ENCODE measurements at regions not wholly inside any gene's neighbourhood (a gene's known extent, or its start where the extent isn't known, plus 50 kb on each side); places are given as distances from the start of the nearest gene placed in this dataset.

DNA sequence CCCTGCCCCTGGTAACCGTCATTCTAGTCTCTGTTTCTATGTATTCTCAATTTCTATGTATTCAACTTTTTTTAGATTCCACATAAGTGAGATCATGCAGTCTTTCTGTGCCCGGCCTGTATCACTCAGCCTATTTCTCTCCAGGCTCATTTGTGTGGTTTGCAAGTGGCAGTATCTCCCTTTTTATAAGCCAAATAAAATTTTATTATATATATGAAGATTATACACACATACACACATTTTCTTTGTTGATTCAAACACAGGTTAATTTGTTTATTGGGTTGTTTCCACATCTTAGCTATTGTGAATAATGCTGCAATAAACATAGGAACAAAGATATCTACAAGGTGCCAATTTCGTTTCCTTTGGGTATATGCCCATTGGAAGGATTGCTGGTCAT is 571.7 kb downstream of the DHX35 start:
- TF ChIP-seq, protein P1, sequence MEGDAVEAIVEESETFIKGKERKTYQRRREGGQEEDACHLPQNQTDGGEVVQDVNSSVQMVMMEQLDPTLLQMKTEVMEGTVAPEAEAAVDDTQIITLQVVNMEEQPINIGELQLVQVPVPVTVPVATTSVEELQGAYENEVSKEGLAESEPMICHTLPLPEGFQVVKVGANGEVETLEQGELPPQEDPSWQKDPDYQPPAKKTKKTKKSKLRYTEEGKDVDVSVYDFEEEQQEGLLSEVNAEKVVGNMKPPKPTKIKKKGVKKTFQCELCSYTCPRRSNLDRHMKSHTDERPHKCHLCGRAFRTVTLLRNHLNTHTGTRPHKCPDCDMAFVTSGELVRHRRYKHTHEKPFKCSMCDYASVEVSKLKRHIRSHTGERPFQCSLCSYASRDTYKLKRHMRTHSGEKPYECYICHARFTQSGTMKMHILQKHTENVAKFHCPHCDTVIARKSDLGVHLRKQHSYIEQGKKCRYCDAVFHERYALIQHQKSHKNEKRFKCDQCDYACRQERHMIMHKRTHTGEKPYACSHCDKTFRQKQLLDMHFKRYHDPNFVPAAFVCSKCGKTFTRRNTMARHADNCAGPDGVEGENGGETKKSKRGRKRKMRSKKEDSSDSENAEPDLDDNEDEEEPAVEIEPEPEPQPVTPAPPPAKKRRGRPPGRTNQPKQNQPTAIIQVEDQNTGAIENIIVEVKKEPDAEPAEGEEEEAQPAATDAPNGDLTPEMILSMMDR (conservative IDR thresholded peaks at IDR 0.05; ENCODE audit: low read depth, low read length) = no peak
- DNase-seq (ENCODE audit: low read depth) = no peak
- no peak overlapping the region for H3K4me3 ChIP-seq (ENCODE audit: low read depth, low read length)

DNA sequence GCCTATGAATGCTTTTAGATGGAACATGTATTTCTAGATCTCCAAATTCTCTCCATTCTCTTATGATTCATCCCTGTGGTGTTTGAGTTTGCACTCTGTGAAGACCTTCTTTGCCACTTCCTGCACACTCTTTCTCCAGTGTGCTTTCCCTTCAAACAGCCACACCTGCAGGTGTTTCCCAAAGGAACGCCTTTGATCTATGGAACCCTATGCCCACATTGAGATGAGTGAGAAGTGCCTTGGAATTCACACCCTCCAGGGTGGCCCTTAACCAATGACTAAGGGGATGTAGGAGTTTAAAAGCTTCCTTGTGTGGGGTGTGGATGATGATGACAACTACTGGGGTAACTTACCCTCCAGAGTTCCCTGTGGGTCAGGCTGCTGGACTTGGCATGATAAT is 570.1 kb downstream of the DHX35 start:
- TF ChIP-seq, protein P1 (conservative IDR thresholded peaks at IDR 0.05; ENCODE audit: low read depth, low read length) = no peak
- DNase-seq (ENCODE audit: low read depth) = no peak
- H3K4me3 ChIP-seq (ENCODE audit: low read depth, low read length) = no peak overlapping the region

DNA sequence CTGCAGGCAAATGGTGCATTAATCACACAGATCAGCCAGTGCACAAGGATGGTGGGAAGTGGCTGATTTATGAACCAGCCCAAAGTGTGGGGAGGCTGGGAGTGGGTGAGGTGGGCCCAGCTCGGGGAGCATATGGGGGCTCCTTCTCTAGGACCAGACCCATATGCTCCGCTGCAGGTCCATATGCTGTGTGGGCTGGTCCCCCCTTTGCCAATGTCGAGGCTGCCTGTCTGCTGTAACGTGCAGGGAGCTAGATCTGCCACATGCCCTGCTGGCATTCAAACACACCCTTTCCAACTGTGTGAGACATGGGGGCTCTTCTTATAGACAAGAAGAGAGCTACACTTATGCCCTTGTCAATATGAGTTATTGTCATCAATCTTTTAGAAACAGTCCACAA is 566.3 kb downstream of the DHX35 start:
- TF ChIP-seq, protein P1 (conservative IDR thresholded peaks at IDR 0.05; ENCODE audit: low read depth, low read length) = no peak
- H3K4me3 ChIP-seq (ENCODE audit: low read depth, low read length) = no peak overlapping the region
- no peak for DNase-seq (ENCODE audit: low read depth)

DNA sequence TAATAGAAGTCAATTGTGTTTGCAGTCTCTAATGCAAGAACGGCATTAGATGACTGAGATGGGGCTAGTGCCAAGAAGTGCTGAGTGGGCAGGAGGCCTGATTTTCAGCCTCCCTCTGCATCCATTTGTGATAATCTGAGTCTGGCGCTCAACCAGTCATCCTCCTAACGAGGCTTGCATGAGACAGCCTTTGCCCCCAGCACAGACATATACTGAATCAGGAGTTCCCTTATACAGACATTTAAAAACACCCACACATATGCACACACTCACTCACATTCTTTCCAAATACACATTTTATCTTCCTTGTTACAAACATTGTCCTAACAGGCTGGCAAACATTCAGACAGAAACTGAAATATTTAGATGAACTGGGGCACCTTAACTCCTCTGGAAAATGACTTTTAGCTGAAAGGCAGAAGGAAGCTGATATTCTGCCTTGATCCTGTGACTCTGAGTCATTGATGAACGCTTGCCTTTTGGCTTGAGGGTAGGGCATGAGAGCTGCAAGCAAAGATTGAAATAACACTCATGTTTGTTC is 562.3 kb downstream of the DHX35 start:
- H3K4me3 ChIP-seq (ENCODE audit: low read depth, low read length) = no peak overlapping the region
- TF ChIP-seq, protein P1 (conservative IDR thresholded peaks at IDR 0.05; ENCODE audit: low read depth, low read length) = no peak
- DNase-seq (ENCODE audit: low read depth) = no peak

DNA sequence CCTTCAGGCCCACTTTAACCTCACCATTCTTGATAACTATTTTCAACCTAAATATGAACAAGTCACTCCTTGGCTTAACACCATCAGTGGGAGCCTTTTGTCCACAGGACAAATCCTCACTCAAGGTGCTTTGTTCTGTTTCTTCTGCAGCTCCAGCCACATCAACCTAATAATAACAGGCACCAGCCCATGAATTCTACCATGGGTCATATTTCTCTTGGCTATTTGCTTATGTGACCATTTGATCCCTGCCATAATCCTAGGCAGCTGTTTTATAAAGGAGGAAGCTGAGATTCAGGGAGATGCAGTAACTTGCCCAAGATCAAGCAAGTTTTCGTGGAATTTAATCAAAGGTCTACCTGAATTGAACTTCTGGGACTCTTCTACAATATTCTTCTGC is 561.3 kb downstream of the DHX35 start:
- DNase-seq (ENCODE audit: low read depth) = no peak
- TF ChIP-seq, protein P1 (conservative IDR thresholded peaks at IDR 0.05; ENCODE audit: low read depth, low read length) = no peak
- no peak overlapping the region for H3K4me3 ChIP-seq (ENCODE audit: low read depth, low read length)

DNA sequence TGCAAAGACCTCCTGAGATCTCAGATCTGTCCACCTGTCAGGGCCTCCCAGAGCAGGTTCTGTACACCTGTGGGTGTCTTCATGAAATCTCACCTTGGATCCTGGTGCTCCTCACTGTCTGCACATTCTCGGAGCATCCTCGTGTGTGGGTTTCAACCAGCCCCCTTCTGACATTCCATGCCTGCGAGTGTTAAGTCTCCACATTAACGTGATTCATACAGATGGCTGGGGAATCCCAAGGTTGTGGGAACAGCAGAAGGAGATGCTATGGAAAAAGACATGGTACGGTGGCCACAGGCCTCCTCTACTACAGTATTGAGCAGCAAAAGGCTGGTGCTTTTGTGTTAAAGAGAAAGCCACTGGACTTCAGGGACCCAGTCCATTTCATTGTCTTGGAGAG is 556.5 kb downstream of the DHX35 start:
- H3K4me3 ChIP-seq (ENCODE audit: low read depth, low read length) = no peak overlapping the region
- TF ChIP-seq, protein P1 (conservative IDR thresholded peaks at IDR 0.05; ENCODE audit: low read depth, low read length) = no peak
- no peak for DNase-seq (ENCODE audit: low read depth)

DNA sequence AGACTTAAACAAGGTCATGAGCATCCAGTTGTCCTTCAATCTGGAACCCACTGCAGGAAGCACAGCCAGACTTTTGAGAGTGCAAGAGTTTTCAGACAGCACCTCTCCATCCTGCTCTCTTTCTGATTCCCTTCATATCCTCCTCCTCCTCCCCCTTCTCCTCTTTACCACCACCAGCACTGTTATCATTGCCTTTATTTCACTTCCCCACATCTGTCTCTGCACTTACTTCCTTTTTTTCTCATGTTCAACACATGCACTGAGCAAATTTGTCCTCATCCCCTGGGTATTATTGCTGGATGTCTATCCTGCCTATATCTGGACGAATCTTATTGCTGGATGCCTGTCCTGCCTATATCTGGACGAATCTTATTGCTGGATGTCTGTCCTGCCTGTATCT is 554.8 kb downstream of the DHX35 start:
- TF ChIP-seq, protein P1 (conservative IDR thresholded peaks at IDR 0.05; ENCODE audit: low read depth, low read length) = no peak
- no peak for DNase-seq (ENCODE audit: low read depth)
- H3K4me3 ChIP-seq (ENCODE audit: low read depth, low read length) = no peak overlapping the region

Measured in epithelial cell of proximal tubule (primary cell).